Upper lobe of left lung (tissue), 6 donors: ENCODE measurements at regions not wholly inside any gene's neighbourhood (a gene's known extent, or its start where the extent isn't known, plus 50 kb on each side); places are given as distances from the start of the nearest gene placed in this dataset.

ENCODE experiments used
- ATAC-seq, 2 donors: fragments of 200-7000 bp; cut with Tn5 transposase; one replicate each; pipeline ENCODE4 v1.9.1; 2022; ENCODE audit warnings: mild to moderate bottlenecking in 2 of 2, moderate library complexity in 2 of 2; ENCODE audit not compliant: low FRiP score in 2 of 2
- DNase-seq, 2 donors: peaks; one replicate each; pipeline ENCODE4 v3.0.0-alpha.2; 2019 to 2020
- H3K27ac ChIP-seq, 4 donors: fragments of 200-600 bp; sonication (generic); one replicate each; pipeline ENCODE4 v1.5.1; 2016 to 2019
- H3K27me3 ChIP-seq, 4 donors: fragments of 200-600 bp; sonication (generic); one replicate each; pipeline ENCODE4 v1.5.1; 2017 to 2019
- H3K36me3 ChIP-seq, 4 donors: fragments of 200-600 bp; sonication (generic); one replicate each; pipeline ENCODE4 v1.5.1; 2016 to 2019
- H3K4me1 ChIP-seq, 4 donors: fragments of 200-600 bp; sonication (generic); one replicate each; pipeline ENCODE4 v1.5.1; 2018 to 2019
- H3K4me3 ChIP-seq, 4 donors: fragments of 200-600 bp; sonication (generic); one replicate each; pipeline ENCODE4 v1.5.1; 2017 to 2019; ENCODE audit warnings: mild to moderate bottlenecking in 2 of 4, moderate library complexity in 1 of 4
- H3K9me3 ChIP-seq, 4 donors: fragments of 200-600 bp; sonication (generic); one replicate each; pipeline ENCODE4 v1.5.1; 2018 to 2019
- CTCF ChIP-seq, 6 experiments: fragments of 450-650 bp in 4 of 6; fragments of 200-600 bp in 2 of 6; sonication (generic) in 2 of 6; IDR thresholded peaks; one replicate each; pipeline ENCODE4 v1.5.1; 2016 to 2019; ENCODE audit warnings: antibody characterized with exemption in 6 of 6
- EP300 ChIP-seq, 4 donors: sonication (generic); formaldehyde crosslinking; IDR thresholded peaks; one replicate each; pipeline ENCODE4 v1.5.1; 2017; ENCODE audit warnings: antibody characterized with exemption in 4 of 4, control low read depth in 2 of 4
- POLR2A ChIP-seq, 4 donors: fragments of 450-650 bp; IDR thresholded peaks; one replicate each; pipeline ENCODE4 v1.5.1; 2016 to 2017; ENCODE audit warnings: antibody characterized with exemption in 4 of 4, mild to moderate bottlenecking in 2 of 4
- POLR2AphosphoS5 ChIP-seq, 2 donors: sonication (generic); formaldehyde crosslinking; IDR thresholded peaks; one replicate each; pipeline ENCODE4 v1.5.1; 2017; ENCODE audit warnings: antibody characterized with exemption in 2 of 2
- whole genome bisulfite sequencing, 2 donors: methylation state at CpG; one replicate each; pipeline ENCODE4 v1.1.5; 2017 to 2018; 5-methylcytosine and 5-hydroxymethylcytosine counted together
- donor health status: DM: no; HTN: no; CAD: no; lungs with moderate emphysema.
- donor health status: DM: no; HTN: yes; CAD: no; lungs with severe emphysema.

DNA sequence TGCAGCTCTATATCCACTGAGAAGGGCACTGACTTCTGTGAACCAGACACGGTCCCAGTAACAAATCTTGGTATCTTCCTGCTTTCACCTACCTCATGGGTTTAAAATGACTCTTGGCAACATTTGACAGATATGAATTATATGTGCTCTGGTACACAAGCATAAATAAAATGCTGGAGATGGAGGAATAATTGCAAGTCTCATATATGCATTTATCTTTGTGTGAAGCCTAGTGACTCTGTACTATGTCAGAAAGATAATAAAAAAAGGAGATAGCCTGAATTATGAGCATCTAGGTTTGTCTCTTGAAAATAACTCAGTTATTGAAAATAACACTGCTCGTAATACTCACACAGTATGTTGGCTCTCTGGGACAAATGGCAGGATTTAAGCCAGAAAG lies 167.1 kb upstream of the CRBN start:
- no peak for TF ChIP-seq POLR2AphosphoS5 (IDR thresholded peaks at IDR 0.05)
- no peak for TF ChIP-seq EP300 (IDR thresholded peaks at IDR 0.05)
- TF ChIP-seq POLR2A (IDR thresholded peaks at IDR 0.05) = no peak
- no peak for TF ChIP-seq CTCF (IDR thresholded peaks at IDR 0.05)
- Histone ChIP-seq H3K36me3 (no peaks in the 10 kb centered on the region), H3K9me3 (no peaks in the 10 kb centered on the region), H3K27me3 (no peaks in the 10 kb centered on the region), H3K27ac (no peak overlapping the region), H3K4me3 (no peak overlapping the region), H3K4me1 (no peaks in the 10 kb centered on the region)
- 67 to 68% methylated on average over 2 of the region's 2 CpGs for WGBS, 2 donors
- no peak for ATAC-seq
- no peak for DNase-seq

DNA sequence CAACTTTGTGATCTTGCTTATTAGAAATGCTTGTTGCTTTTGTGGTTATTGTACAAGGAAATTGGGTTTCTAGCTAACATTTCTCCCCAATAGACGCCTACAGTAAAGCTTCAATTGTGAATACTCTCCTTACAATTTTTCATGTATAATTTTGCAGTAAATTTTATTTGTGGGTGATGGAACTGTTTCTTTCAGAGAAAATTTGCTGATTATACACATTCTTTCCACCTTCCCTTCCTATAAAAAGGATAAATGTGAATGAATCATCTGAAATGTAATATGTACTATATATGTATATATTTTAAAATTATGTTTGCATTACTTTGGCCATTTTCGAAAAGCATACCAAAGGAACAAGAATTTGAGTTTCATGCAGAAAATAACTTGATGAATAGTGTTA lies 162.7 kb upstream of the CRBN start:
- H3K27me3 ChIP-seq = no peaks in the 10 kb centered on the region
- H3K4me1 ChIP-seq = no peaks in the 10 kb centered on the region
- no peak for TF ChIP-seq POLR2AphosphoS5 (IDR thresholded peaks at IDR 0.05)
- TF ChIP-seq EP300 (IDR thresholded peaks at IDR 0.05) = no peak
- no peak for TF ChIP-seq POLR2A (IDR thresholded peaks at IDR 0.05)
- H3K9me3 ChIP-seq = no peaks in the 10 kb centered on the region
- ATAC-seq (no peak), DNase-seq (no peak)
- H3K27ac ChIP-seq = no peak overlapping the region
- WGBS, 2 donors = 76 to 87% methylated on average over 2 of the region's 2 CpGs
- H3K36me3 ChIP-seq = no peaks in the 10 kb centered on the region
- H3K4me3 ChIP-seq = no peak overlapping the region

DNA sequence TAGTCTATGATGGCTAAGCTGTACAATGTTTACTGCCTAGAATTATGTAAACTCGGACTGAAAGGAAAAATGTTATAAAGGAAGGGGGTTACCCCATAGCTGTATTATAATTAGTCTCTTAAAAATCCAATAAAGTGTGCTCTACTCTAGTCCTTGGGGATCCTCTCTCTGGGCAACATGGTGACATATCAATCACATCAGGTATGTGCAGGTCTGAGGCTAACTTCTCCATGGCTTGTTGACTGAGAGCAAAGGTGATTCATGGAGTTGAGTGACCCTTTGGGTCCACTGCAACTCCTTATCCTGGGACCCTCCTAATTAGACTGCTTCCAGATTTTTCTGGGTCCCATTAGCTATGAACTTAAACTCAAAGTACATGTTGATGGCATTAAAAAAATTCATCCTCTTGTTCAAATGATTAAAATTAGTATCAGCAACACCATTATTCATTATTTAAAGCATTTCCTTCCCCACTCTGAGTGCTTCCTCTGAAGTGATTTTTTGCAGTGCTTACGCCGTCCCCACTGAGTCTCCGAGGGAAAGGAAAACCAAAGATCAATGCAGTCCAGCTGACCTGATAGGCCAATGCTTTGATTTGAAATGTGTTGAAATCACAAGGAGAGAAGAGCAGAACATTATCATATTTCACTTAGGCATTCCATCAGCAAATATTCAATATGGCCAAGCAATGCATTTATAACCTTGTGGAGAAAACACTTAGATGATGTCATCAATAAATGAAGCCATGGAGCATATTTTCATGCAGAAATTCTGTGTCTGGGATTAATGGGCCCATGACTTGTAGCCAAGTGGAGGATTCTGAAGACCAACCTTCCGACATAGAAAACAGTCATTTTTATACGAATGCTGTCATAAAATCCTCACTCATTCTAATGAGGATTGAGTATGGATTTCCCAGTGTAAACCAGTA lies 161.7 kb upstream of the CRBN start:
- no peak for TF ChIP-seq CTCF (IDR thresholded peaks at IDR 0.05)
- TF ChIP-seq POLR2A (IDR thresholded peaks at IDR 0.05) = no peak
- no peak for TF ChIP-seq POLR2AphosphoS5 (IDR thresholded peaks at IDR 0.05)
- no peak for TF ChIP-seq EP300 (IDR thresholded peaks at IDR 0.05)
- DNase-seq (no peak), ATAC-seq (no peak)
- Histone ChIP-seq H3K36me3 (no peaks in the 10 kb centered on the region), H3K4me1 (no peaks in the 10 kb centered on the region), H3K9me3 (no peaks in the 10 kb centered on the region), H3K27me3 (no peaks in the 10 kb centered on the region), H3K4me3 (no peak overlapping the region), H3K27ac (no peak overlapping the region)
- WGBS, 2 donors = 71 to 79% methylated on average over 6 of the region's 6 CpGs

DNA sequence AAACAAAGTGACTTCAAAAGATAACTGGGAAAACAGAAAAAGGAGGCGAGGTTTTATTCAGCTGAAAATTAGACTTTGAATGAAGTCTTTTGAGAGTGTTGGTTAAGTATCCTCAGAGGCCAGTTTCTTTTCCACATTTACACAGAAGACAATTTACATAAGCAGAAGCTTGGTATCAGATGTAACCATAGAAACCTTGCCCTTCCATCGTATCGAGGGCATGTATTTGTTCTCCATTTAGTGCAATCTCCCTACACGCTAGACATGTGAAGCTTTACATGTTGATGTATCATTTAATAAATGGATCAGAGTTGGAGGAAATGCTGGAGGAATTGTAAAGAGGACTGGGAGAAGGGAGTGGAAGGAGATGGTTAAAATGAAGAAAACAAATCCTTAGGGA lies 161.0 kb upstream of the CRBN start:
- TF ChIP-seq POLR2A (IDR thresholded peaks at IDR 0.05) (no peak), POLR2AphosphoS5 (IDR thresholded peaks at IDR 0.05) (no peak), CTCF (IDR thresholded peaks at IDR 0.05) (no peak), EP300 (IDR thresholded peaks at IDR 0.05) (no peak)
- H3K9me3 ChIP-seq = no peaks in the 10 kb centered on the region
- no peak overlapping the region for H3K27ac ChIP-seq
- 70 to 83% methylated on average over 4 of the region's 4 CpGs for WGBS, 2 donors
- H3K36me3 ChIP-seq = no peaks in the 10 kb centered on the region
- no peak for ATAC-seq
- no peak overlapping the region for H3K4me3 ChIP-seq
- H3K4me1 ChIP-seq = no peaks in the 10 kb centered on the region
- H3K27me3 ChIP-seq = no peaks in the 10 kb centered on the region
- DNase-seq = no peak

GRCh38 chr3:3335903-3336302 lies 156.4 kb upstream of the CRBN start:
- H3K4me1 ChIP-seq = no peaks in the 10 kb centered on the region
- H3K9me3 ChIP-seq = no peaks in the 10 kb centered on the region
- H3K4me3 ChIP-seq = no peak overlapping the region
- WGBS, 2 donors = 77 to 82% methylated on average over 1 of the region's 1 CpG
- H3K36me3 ChIP-seq = no peaks in the 10 kb centered on the region
- no peak for DNase-seq
- ATAC-seq = no peak
- TF ChIP-seq POLR2A (IDR thresholded peaks at IDR 0.05) (no peak), CTCF (IDR thresholded peaks at IDR 0.05) (no peak), POLR2AphosphoS5 (IDR thresholded peaks at IDR 0.05) (no peak), EP300 (IDR thresholded peaks at IDR 0.05) (no peak)
- H3K27ac ChIP-seq = no peak overlapping the region
- no peaks in the 10 kb centered on the region for H3K27me3 ChIP-seq
